Osteoblast (primary cell): ENCODE measurements at regions not wholly inside any gene's neighbourhood (a gene's known extent, or its start where the extent isn't known, plus 50 kb on each side); places are given as distances from the start of the nearest gene placed in this dataset.

ENCODE experiments used
- DNase-seq: peaks from one replicate; pipeline ENCODE4 v3.0.0; 2011; ENCODE audit warnings: low spot score, mixed read lengths; ENCODE audit not compliant: insufficient read length; ENCODE audit errors: missing footprints
- H2AFZ ChIP-seq: 2 replicates; pipeline ENCODE4 v1.6.0; 2011; ENCODE audit warnings: mild to moderate bottlenecking, low read length
- H3K27ac ChIP-seq: 2 replicates; pipeline ENCODE4 v1.5.1; 2011; ENCODE audit warnings: mild to moderate bottlenecking, low read depth, low read length, moderate library complexity
- H3K27me3 ChIP-seq: 2 replicates; pipeline ENCODE4 v1.6.0; 2012; ENCODE audit warnings: mild to moderate bottlenecking, control low read depth, inconsistent platforms, low read length, moderate library complexity; ENCODE audit not compliant: insufficient read depth
- H3K36me3 ChIP-seq: 2 replicates; pipeline ENCODE4 v1.5.1; 2011; ENCODE audit warnings: mild to moderate bottlenecking, low read length, control low read depth, moderate library complexity; ENCODE audit not compliant: insufficient read depth
- H3K4me1 ChIP-seq: 2 replicates; pipeline ENCODE4 v1.5.1; 2011; ENCODE audit warnings: mild to moderate bottlenecking, low read length, control low read depth, moderate library complexity; ENCODE audit not compliant: insufficient read depth
- H3K4me2 ChIP-seq: 2 replicates; pipeline ENCODE4 v1.6.0; 2011; ENCODE audit warnings: mild to moderate bottlenecking, low read length; ENCODE audit not compliant: insufficient read depth
- H3K4me3 ChIP-seq: fragments of 200-600 bp; sonication (generic); 3 replicates; pipeline ENCODE4 v1.5.1; 2012; ENCODE audit warnings: mild to moderate bottlenecking, low read length, inconsistent platforms; ENCODE audit not compliant: insufficient read depth
- H3K79me2 ChIP-seq: 2 replicates; pipeline ENCODE4 v1.6.0; 2012; ENCODE audit warnings: mild to moderate bottlenecking, low read length, control low read depth, inconsistent platforms; ENCODE audit not compliant: insufficient read depth
- H3K9me3 ChIP-seq: 2 replicates; pipeline ENCODE4 v1.5.1; 2011; ENCODE audit warnings: low read depth, low read length, control low read depth
- H4K20me1 ChIP-seq: 2 replicates; pipeline ENCODE4 v1.6.0; 2012; ENCODE audit warnings: mild to moderate bottlenecking, low read length, control low read depth; ENCODE audit not compliant: insufficient read depth
- TF ChIP-seq, protein P1 (sequence below): IDR thresholded peaks from 2 replicates; pipeline ENCODE4 v1.5.1; 2011; ENCODE audit warnings: mild to moderate bottlenecking, low read depth, low read length, moderate library complexity; ENCODE audit errors: extremely low read depth

DNA sequence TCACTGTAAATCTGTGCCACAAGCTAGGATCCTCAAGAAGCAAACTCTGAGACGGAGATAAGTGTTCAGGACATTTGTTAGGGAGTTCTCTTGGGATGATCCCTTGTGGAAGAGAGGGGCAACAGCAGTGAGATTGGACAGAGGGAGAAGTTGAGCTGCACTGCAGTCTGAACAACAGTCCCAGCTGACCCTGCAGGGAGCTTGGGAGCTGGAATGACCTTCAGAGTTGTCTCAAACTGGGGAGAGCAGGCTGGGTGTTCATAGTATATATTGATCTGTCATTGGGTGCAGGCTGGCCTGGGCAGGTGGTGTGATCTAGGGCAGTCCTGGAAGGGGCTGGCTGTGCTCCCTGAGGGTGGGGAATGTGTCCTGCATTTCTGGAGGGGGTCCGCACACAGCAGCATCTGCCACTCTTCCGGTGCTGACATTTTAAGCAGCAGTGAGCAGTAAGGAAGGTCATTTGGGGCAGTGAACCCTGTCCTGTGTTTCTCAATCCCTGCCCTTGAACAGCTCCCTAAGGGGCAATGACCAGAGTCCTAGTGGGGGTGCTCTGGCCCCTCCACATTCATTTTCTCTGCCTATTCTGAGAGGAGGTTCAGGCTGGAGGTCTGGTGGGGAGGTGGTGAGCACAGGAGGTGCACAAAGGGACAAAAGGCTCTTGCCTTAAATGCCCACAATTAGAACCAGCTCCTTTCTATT, 90.2 kb upstream of the PPM1J start:
- TF ChIP-seq, protein P1, sequence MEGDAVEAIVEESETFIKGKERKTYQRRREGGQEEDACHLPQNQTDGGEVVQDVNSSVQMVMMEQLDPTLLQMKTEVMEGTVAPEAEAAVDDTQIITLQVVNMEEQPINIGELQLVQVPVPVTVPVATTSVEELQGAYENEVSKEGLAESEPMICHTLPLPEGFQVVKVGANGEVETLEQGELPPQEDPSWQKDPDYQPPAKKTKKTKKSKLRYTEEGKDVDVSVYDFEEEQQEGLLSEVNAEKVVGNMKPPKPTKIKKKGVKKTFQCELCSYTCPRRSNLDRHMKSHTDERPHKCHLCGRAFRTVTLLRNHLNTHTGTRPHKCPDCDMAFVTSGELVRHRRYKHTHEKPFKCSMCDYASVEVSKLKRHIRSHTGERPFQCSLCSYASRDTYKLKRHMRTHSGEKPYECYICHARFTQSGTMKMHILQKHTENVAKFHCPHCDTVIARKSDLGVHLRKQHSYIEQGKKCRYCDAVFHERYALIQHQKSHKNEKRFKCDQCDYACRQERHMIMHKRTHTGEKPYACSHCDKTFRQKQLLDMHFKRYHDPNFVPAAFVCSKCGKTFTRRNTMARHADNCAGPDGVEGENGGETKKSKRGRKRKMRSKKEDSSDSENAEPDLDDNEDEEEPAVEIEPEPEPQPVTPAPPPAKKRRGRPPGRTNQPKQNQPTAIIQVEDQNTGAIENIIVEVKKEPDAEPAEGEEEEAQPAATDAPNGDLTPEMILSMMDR: no peak
- Histone ChIP-seq H3K36me3 (no peaks in the 10 kb centered on the region), H3K27me3 (no peaks in the 10 kb centered on the region), H4K20me1 (no peaks in the 10 kb centered on the region), H3K27ac (no peak overlapping the region), H3K4me2 (no peak overlapping the region), H3K4me1 (no peaks in the 10 kb centered on the region), H3K4me3 (no peak overlapping the region), H3K9me3 (no peaks in the 10 kb centered on the region), H2AFZ (no peak overlapping the region), H3K79me2 (no peaks in the 10 kb centered on the region)
- no peak for DNase-seq

GRCh38 chr1:112803906-112804762, 89.0 kb upstream of the PPM1J start:
- peak; percentile 88 for DNase-seq
- Histone ChIP-seq H4K20me1 (no peaks in the 10 kb centered on the region), H2AFZ (no peak overlapping the region), H3K79me2 (no peaks in the 10 kb centered on the region), H3K36me3 (no peaks in the 10 kb centered on the region), H3K27me3 (no peaks in the 10 kb centered on the region), H3K27ac (no peak overlapping the region), H3K4me2 (no peak overlapping the region), H3K9me3 (no peaks in the 10 kb centered on the region), H3K4me1 (no peaks in the 10 kb centered on the region), H3K4me3 (no peak overlapping the region)
- TF ChIP-seq, protein P1: peak; percentile 95

- Histone ChIP-seq H3K4me2 (no peak overlapping the region), H3K9me3 (no peaks in the 10 kb centered on the region), H3K79me2 (no peaks in the 10 kb centered on the region), H2AFZ (no peak overlapping the region), H4K20me1 (no peaks in the 10 kb centered on the region), H3K27me3 (no peaks in the 10 kb centered on the region), H3K27ac (no peak overlapping the region), H3K4me1 (no peaks in the 10 kb centered on the region), H3K4me3 (no peak overlapping the region), H3K36me3 (no peaks in the 10 kb centered on the region)
- TF ChIP-seq, protein P1: no peak
- no peak for DNase-seq
Measured at GRCh38 chr1:112800289-112800688, 85.2 kb upstream of the PPM1J start.

DNA sequence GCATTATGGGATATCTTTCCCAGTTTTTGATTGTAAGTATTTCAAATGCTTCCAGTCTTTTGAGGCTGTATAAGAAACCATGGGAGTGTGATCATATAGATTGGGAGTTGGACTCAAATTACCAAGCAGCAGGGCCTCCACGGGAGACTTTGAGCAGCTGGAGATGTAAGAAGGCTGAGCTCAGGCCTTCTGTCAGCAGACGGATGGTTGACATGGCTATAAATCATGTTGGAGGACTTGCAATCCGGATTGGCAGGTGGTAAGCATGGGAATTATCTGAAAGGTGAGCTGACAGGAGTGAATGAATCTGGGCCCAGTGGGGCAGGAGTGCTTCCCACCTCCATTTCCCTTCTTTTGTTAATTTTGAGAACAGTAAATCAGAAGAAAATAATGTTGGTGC, 83.2 kb upstream of the PPM1J start:
- Histone ChIP-seq H3K4me2 (no peak overlapping the region), H2AFZ (no peak overlapping the region), H3K27ac (no peak overlapping the region), H3K79me2 (no peaks in the 10 kb centered on the region), H3K4me3 (no peak overlapping the region), H4K20me1 (no peaks in the 10 kb centered on the region), H3K27me3 (no peaks in the 10 kb centered on the region), H3K4me1 (no peaks in the 10 kb centered on the region), H3K36me3 (no peaks in the 10 kb centered on the region), H3K9me3 (no peaks in the 10 kb centered on the region)
- DNase-seq: no peak
- TF ChIP-seq, protein P1: no peak
